ENCODE measurements at regions not wholly inside any gene's neighbourhood (a gene's known extent, or its start where the extent isn't known, plus 50 kb on each side); places are given as distances from the start of the nearest gene placed in this dataset.

- intact Hi-C loops (cut with micrococcal nuclease) = loop anchor here (10.0 kb wide), 1 partner anchor 218 kb away; no protein-coding TSS in a partner anchor
- Histone ChIP-seq H4K20me1 (ENCODE audit: insufficient read depth, low read length) (no peaks in the 10 kb centered on the region), H2BK5ac (ENCODE audit: low read depth, low read length, poor library complexity, severe bottlenecking) (no peak overlapping the region), H3K9me1 (ENCODE audit: insufficient read depth, low read length) (no peaks in the 10 kb centered on the region; the same call in 1 of the 2 replicates), H4K91ac (ENCODE audit: insufficient read depth, low read depth, low read length) (no peak overlapping the region), H3K79me1 (ENCODE audit: low read depth in 1 of 2, low read length in 2 of 2) (0 out of 4 replicates have a peak, but pooled peaks cover 0 to 3% of the 10 kb centered on the region in 2 experiments), H2BK20ac (ENCODE audit: low read depth, low read length) (no peak overlapping the region), H3K27ac (ENCODE audit: insufficient read depth, low read length) (no peak overlapping the region), H2AK9ac (replicated peaks; ENCODE audit: low read depth, low read length, poor library complexity) (no peak overlapping the region), H3K18ac (ENCODE audit: low read depth, low read length) (no peak overlapping the region), H3K23ac (ENCODE audit: low read depth, low read length) (no peak overlapping the region), H3K14ac (replicated peaks; ENCODE audit: low read depth, low read length) (no peak overlapping the region), H3K36me3 (ENCODE audit: control insufficient read depth, insufficient read depth, low read length) (no peaks in the 10 kb centered on the region), H3K27me3 (ENCODE audit: control insufficient read depth, insufficient read depth, low read length) (no peaks in the 10 kb centered on the region), H2BK120ac (ENCODE audit: low read depth, low read length) (no peak overlapping the region), H3K4ac (ENCODE audit: low read depth, low read length) (no peak overlapping the region), H4K8ac (ENCODE audit: low read depth in 2 of 2, low read length in 2 of 2) (no peak overlapping the region), H2AK5ac (ENCODE audit: low read depth, low read length) (no peak overlapping the region), H3K4me3 (ENCODE audit: insufficient read depth, low read depth, low read length) (no peak overlapping the region), H4K5ac (ENCODE audit: low read depth, low read length) (no peak overlapping the region), H3K4me1 (ENCODE audit: control insufficient read depth, insufficient read depth, low read length) (peaks cover 1% of the 10 kb centered on the region; the same call in 1 of the 2 replicates), H3K9me3 (ENCODE audit: control insufficient read depth, insufficient read depth, low read length) (no peaks in the 10 kb centered on the region), H3K4me2 (ENCODE audit: low read depth, low read length) (no peak overlapping the region), H3K56ac (ENCODE audit: extremely low read depth, insufficient read depth, low read length) (no peak overlapping the region), H3K9ac (ENCODE audit: low read depth, low read length) (no peak overlapping the region), H2BK15ac (ENCODE audit: low read depth, low read length) (no peak overlapping the region), H2AFZ (replicated peaks; ENCODE audit: low read length, poor library complexity) (no peak overlapping the region)
- dilution Hi-C loops (cut with HindIII; ENCODE audit: low sequenced_read_pairs, unreplicated experiment) = no loop called here
- no CpG with 5 or more reads among the region's 3 CpGs for WGBS, 2 experiments (ENCODE audit: extremely low coverage in 2 of 2, insufficient read length in 1 of 2)
- CTCF ChIA-PET = no interaction called here
- POLR2A ChIA-PET (ENCODE audit: unreplicated experiment) = no interaction called here
- in situ Hi-C loops (cut with MboI; ENCODE audit: low sequenced_read_pairs) = no loop called here
- TF ChIP-seq CHD1 (IDR thresholded peaks at IDR 0.05; ENCODE audit: low read depth, low read length) (no peak), SMC3 (IDR thresholded peaks at IDR 0.05; ENCODE audit: low read depth, low read length) (no peak), RFX5 (IDR thresholded peaks at IDR 0.05; ENCODE audit: low read depth, low read length) (no peak), ELK1 (IDR thresholded peaks at IDR 0.05; ENCODE audit: borderline replicate concordance, low read depth, low read length) (no peak), MAFK (IDR thresholded peaks at IDR 0.05; ENCODE audit: low read depth, low read length) (no peak), MXI1 (IDR thresholded peaks at IDR 0.05; ENCODE audit: borderline replicate concordance, low read depth, low read length) (no peak), RCOR1 (IDR thresholded peaks at IDR 0.05; ENCODE audit: insufficient replicate concordance, low read length) (no peak), USF2 (IDR thresholded peaks at IDR 0.05; ENCODE audit: low read depth, low read length) (no peak), FOS (IDR thresholded peaks at IDR 0.05; ENCODE audit: low read depth, low read length) (no peak), CTCF (conservative IDR thresholded peaks at IDR 0.05; ENCODE audit: low read depth, low read length) (no peak), NFE2L2 (IDR thresholded peaks at IDR 0.05; ENCODE audit: low read depth, low read length) (no peak), CEBPB (IDR thresholded peaks at IDR 0.05; ENCODE audit: low read depth, low read length) (no peak), POLR2A (IDR thresholded peaks at IDR 0.05; ENCODE audit: low read depth, low read length) (no peak), MAZ (IDR thresholded peaks at IDR 0.05; ENCODE audit: borderline replicate concordance, low read depth, low read length) (no peak), BHLHE40 (IDR thresholded peaks at IDR 0.05; ENCODE audit: low read depth, low read length) (no peak), RAD21 (IDR thresholded peaks at IDR 0.05; ENCODE audit: low read length) (no peak)
- DNase-seq (no peak), ATAC-seq (ENCODE audit: low read depth) (no peak)
- no TSS peak for BruUV-seq (replicated peaks)
These were observed 50.0 kb upstream of the ATP8B1 start for GRCh38 chr18:57853133-57853532.

Data from IMR-90 (cell line).